ENCODE measurements at regions not wholly inside any gene's neighbourhood (a gene's known extent, or its start where the extent isn't known, plus 50 kb on each side); places are given as distances from the start of the nearest gene placed in this dataset.

DNA sequence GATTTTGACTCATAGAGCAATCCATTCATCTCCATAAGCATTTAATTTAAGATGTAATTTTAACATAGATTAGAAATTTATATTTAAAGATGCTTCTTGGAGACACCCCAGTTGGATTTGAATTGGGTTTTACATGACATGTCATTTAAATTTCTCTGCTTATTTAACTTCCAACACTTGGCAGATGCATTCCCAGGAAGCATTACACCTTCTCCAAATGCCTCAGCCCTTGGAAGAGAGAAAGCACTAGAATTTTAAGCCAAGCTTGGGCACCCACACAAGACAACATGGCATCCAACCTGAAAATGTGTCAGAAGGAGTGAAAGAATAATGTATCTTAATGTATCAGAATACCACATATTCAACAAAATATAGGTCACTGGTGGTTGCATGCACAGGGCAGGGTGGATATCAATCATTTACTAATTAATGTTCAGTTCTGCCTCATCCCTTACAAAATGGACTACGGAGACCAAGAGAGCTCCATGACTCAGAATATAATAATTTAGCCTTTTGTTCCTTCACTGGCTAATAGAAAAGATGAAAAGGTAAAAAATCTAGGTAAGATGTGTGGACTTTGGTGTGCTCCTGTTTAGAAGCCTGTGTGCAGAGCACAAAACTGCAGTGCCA lies 541.7 kb upstream of the SORCS1 start:
- DNase-seq (no peak), ATAC-seq (ENCODE audit: low read depth) (no peak)
- H3K9me3 ChIP-seq (ENCODE audit: control extremely low read depth in 1 of 3, control insufficient read depth in 2 of 3, insufficient read depth in 1 of 3, low read length in 2 of 3), result no peaks in the 10 kb centered on the region
- no peak overlapping the region for H2AFZ ChIP-seq (ENCODE audit: insufficient read depth, low read depth, low read length, poor library complexity, severe bottlenecking)
- CTCF ChIA-PET, result no interaction called here
- H3K4me1 ChIP-seq (ENCODE audit: control insufficient read depth in 2 of 2, insufficient read depth in 2 of 2, low read length in 2 of 2), result no peaks in the 10 kb centered on the region
- H3K4me2 ChIP-seq (replicated peaks; ENCODE audit: low read depth, low read length, poor library complexity, severe bottlenecking), result no peak overlapping the region
- no peak overlapping the region for H3K9ac ChIP-seq (ENCODE audit: low read length)
- Mint-ChIP-seq H3K9me3 (ENCODE audit: insufficient read depth) (no peaks in the 10 kb centered on the region), H3K27me3 (no peaks in the 10 kb centered on the region), H3K4me3 (no peak overlapping the region), H3K4me1 (no peaks in the 10 kb centered on the region), H3K27ac (no peak overlapping the region)
- intact Hi-C loops (cut with micrococcal nuclease), result no loop called here
- H4K20me1 ChIP-seq (ENCODE audit: control insufficient read depth, insufficient read depth, low read length, poor library complexity, severe bottlenecking), result no peaks in the 10 kb centered on the region
- TF ChIP-seq, protein P1, sequence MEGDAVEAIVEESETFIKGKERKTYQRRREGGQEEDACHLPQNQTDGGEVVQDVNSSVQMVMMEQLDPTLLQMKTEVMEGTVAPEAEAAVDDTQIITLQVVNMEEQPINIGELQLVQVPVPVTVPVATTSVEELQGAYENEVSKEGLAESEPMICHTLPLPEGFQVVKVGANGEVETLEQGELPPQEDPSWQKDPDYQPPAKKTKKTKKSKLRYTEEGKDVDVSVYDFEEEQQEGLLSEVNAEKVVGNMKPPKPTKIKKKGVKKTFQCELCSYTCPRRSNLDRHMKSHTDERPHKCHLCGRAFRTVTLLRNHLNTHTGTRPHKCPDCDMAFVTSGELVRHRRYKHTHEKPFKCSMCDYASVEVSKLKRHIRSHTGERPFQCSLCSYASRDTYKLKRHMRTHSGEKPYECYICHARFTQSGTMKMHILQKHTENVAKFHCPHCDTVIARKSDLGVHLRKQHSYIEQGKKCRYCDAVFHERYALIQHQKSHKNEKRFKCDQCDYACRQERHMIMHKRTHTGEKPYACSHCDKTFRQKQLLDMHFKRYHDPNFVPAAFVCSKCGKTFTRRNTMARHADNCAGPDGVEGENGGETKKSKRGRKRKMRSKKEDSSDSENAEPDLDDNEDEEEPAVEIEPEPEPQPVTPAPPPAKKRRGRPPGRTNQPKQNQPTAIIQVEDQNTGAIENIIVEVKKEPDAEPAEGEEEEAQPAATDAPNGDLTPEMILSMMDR (IDR thresholded peaks at IDR 0.05), result no peak
- no peak for TF ChIP-seq EZH2 (IDR thresholded peaks at IDR 0.05; ENCODE audit: borderline replicate concordance, insufficient read depth, low read depth, low read length, poor library complexity, severe bottlenecking)
- H3K79me2 ChIP-seq (ENCODE audit: control insufficient read depth, insufficient read depth, low read length), result no peaks in the 10 kb centered on the region
- no CpG with 5 or more reads among the region's 1 CpG for WGBS (ENCODE audit: insufficient coverage)
- no peak overlapping the region for H3K4me3 ChIP-seq (ENCODE audit: control extremely low read depth in 1 of 5, extremely low read depth in 1 of 5, insufficient read depth in 1 of 5, low read depth in 2 of 5, low read length in 4 of 5)
- POLR2A ChIA-PET, result no interaction called here
- H3K36me3 ChIP-seq (replicated peaks in 1 of 2; ENCODE audit: control extremely low read depth in 1 of 2, control insufficient read depth in 1 of 2, extremely low read depth in 1 of 2, insufficient read depth in 2 of 2, low read length in 1 of 2), result no peaks in the 10 kb centered on the region
- no peaks in the 10 kb centered on the region for H3K27me3 ChIP-seq (replicated peaks in 1 of 4; ENCODE audit: control extremely low read depth in 1 of 4, control insufficient read depth in 3 of 4, insufficient read depth in 4 of 4, low read length in 3 of 4)
- H3K27ac ChIP-seq (ENCODE audit: low read length in 2 of 2), result no peak overlapping the region

DNA sequence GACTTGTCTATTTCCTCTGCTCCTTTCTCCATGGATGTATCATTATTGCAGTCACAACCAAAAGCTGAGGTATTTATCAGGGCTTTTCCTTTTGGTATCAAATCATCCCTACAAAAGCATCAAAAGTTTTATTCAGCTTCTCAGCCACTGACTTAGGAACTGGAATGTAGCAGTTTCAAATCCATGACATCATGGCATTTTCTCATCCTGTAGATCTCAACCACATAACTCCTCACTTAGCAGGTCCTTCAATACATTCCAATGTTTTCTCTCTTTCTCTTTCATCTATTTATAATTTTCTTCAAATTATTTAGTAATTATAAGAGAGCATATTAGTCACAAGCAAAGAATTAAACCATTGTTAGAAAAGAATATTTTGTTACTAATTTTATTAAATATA lies 537.4 kb upstream of the SORCS1 start:
- intact Hi-C loops (cut with micrococcal nuclease), result no loop called here
- Histone ChIP-seq H3K27me3 (replicated peaks in 1 of 4; ENCODE audit: control extremely low read depth in 1 of 4, control insufficient read depth in 3 of 4, insufficient read depth in 4 of 4, low read length in 3 of 4) (no peaks in the 10 kb centered on the region), H4K20me1 (ENCODE audit: control insufficient read depth, insufficient read depth, low read length, poor library complexity, severe bottlenecking) (no peaks in the 10 kb centered on the region), H3K9me3 (ENCODE audit: control extremely low read depth in 1 of 3, control insufficient read depth in 2 of 3, insufficient read depth in 1 of 3, low read length in 2 of 3) (no peaks in the 10 kb centered on the region), H3K4me2 (replicated peaks; ENCODE audit: low read depth, low read length, poor library complexity, severe bottlenecking) (no peak overlapping the region), H3K79me2 (ENCODE audit: control insufficient read depth, insufficient read depth, low read length) (no peaks in the 10 kb centered on the region), H2AFZ (ENCODE audit: insufficient read depth, low read depth, low read length, poor library complexity, severe bottlenecking) (no peak overlapping the region), H3K27ac (ENCODE audit: low read length in 2 of 2) (no peak overlapping the region), H3K36me3 (replicated peaks in 1 of 2; ENCODE audit: control extremely low read depth in 1 of 2, control insufficient read depth in 1 of 2, extremely low read depth in 1 of 2, insufficient read depth in 2 of 2, low read length in 1 of 2) (no peaks in the 10 kb centered on the region), H3K4me3 (ENCODE audit: control extremely low read depth in 1 of 5, extremely low read depth in 1 of 5, insufficient read depth in 1 of 5, low read depth in 2 of 5, low read length in 4 of 5) (no peak overlapping the region), H3K4me1 (ENCODE audit: control insufficient read depth in 2 of 2, insufficient read depth in 2 of 2, low read length in 2 of 2) (no peaks in the 10 kb centered on the region), H3K9ac (ENCODE audit: low read length) (no peak overlapping the region)
- Mint-ChIP-seq H3K27me3 (no peaks in the 10 kb centered on the region), H3K27ac (no peak overlapping the region), H3K9me3 (ENCODE audit: insufficient read depth) (no peaks in the 10 kb centered on the region), H3K4me3 (no peak overlapping the region), H3K4me1 (no peaks in the 10 kb centered on the region)
- ATAC-seq (ENCODE audit: low read depth) (no peak), DNase-seq (no peak)
- TF ChIP-seq EZH2 (IDR thresholded peaks at IDR 0.05; ENCODE audit: borderline replicate concordance, insufficient read depth, low read depth, low read length, poor library complexity, severe bottlenecking), result no peak
- TF ChIP-seq, protein P1 (IDR thresholded peaks at IDR 0.05), result no peak
- CTCF ChIA-PET, result no interaction called here
- POLR2A ChIA-PET, result no interaction called here

Measured in B cell (primary cell).